SK-N-SH treated with all-trans-retinoic acid at 6 μM for 48 hours (cell line): ENCODE measurements at regions not wholly inside any gene's neighbourhood (a gene's known extent, or its start where the extent isn't known, plus 50 kb on each side); places are given as distances from the start of the nearest gene placed in this dataset.

Source experiments
- ATAC-seq: fragments of 200-7000 bp; cut with Tn5 transposase; 3 replicates; pipeline ENCODE4 v1.9.1; 2020; ENCODE audit warnings: mild to moderate bottlenecking, moderate library complexity
- ARNTL ChIP-seq: fragments of 450-650 bp; formaldehyde crosslinking; IDR thresholded peaks from 2 replicates; pipeline ENCODE4 v1.5.0; 2020; ENCODE audit warnings: low read depth, mild to moderate bottlenecking, moderate library complexity, borderline replicate concordance
- CREB5 ChIP-seq: fragments of 250-450 bp; sonication (Bioruptor Pico); IDR thresholded peaks from 2 replicates; pipeline ENCODE4 v1.5.1; 2020; ENCODE audit warnings: low read depth, mild to moderate bottlenecking, moderate library complexity
- CSRNP3 ChIP-seq: fragments of 250-450 bp; sonication (Bioruptor Pico); IDR thresholded peaks from 2 replicates; pipeline ENCODE4 v1.5.1; 2021; ENCODE audit warnings: mild to moderate bottlenecking, moderate library complexity
- GLIS3 ChIP-seq: fragments of 250-450 bp; sonication (Bioruptor Pico); IDR thresholded peaks from 2 replicates; pipeline ENCODE4 v1.5.0; 2020; ENCODE audit warnings: mild to moderate bottlenecking, moderate library complexity
- ISL1 ChIP-seq: fragments of 250-450 bp; sonication (Bioruptor Pico); IDR thresholded peaks from 2 replicates; pipeline ENCODE4 v2.1.2; 2022; ENCODE audit warnings: mild to moderate bottlenecking, moderate library complexity
- PATZ1 ChIP-seq: fragments of 250-450 bp; sonication (Bioruptor Pico); IDR thresholded peaks from 2 replicates; pipeline ENCODE4 v1.8.0; 2020; ENCODE audit warnings: mild to moderate bottlenecking, moderate library complexity, borderline replicate concordance
- PPARA ChIP-seq: fragments of 250-450 bp; sonication (Bioruptor Pico); IDR thresholded peaks from 2 replicates; pipeline ENCODE4 v1.5.0; 2020; ENCODE audit warnings: mild to moderate bottlenecking, borderline replicate concordance
- SNAI2 ChIP-seq: fragments of 250-450 bp; sonication (Bioruptor Pico); IDR thresholded peaks from 2 replicates; pipeline ENCODE4 v1.5.0; 2020; ENCODE audit warnings: mild to moderate bottlenecking, moderate library complexity
- TCF4 ChIP-seq: fragments of 250-450 bp; sonication (Bioruptor Pico); IDR thresholded peaks from 2 replicates; pipeline ENCODE4 v1.8.0; 2021; ENCODE audit warnings: mild to moderate bottlenecking, moderate library complexity, borderline replicate concordance
- ZC3H10 ChIP-seq: fragments of 250-450 bp; sonication (Bioruptor Pico); IDR thresholded peaks from 2 replicates; pipeline ENCODE4 v1.5.1; 2021; ENCODE audit warnings: mild to moderate bottlenecking, moderate library complexity
- ZFP30 ChIP-seq: fragments of 450-650 bp; formaldehyde crosslinking; IDR thresholded peaks from 2 replicates; pipeline ENCODE4 v1.5.0; 2022; ENCODE audit warnings: mild to moderate bottlenecking, moderate library complexity
- ZNF565 ChIP-seq: fragments of 450-650 bp; formaldehyde crosslinking; conservative IDR thresholded peaks from 2 replicates; pipeline ENCODE4 v1.5.0; 2020; ENCODE audit warnings: low read depth, mild to moderate bottlenecking, moderate library complexity
- ZNF70 ChIP-seq: fragments of 450-650 bp; formaldehyde crosslinking; IDR thresholded peaks from 2 replicates; pipeline ENCODE4 v1.5.0; 2020; ENCODE audit warnings: mild to moderate bottlenecking, moderate library complexity
- ZNF8 ChIP-seq: fragments of 450-650 bp; formaldehyde crosslinking; IDR thresholded peaks from 2 replicates; pipeline ENCODE4 v1.5.0; 2020; ENCODE audit warnings: mild to moderate bottlenecking, moderate library complexity
- TF ChIP-seq, protein P1 (sequence below): fragments of 250-450 bp; sonication (Bioruptor Pico); IDR thresholded peaks from 2 replicates; pipeline ENCODE4 v1.5.0; 2020; ENCODE audit warnings: mild to moderate bottlenecking, moderate library complexity

DNA sequence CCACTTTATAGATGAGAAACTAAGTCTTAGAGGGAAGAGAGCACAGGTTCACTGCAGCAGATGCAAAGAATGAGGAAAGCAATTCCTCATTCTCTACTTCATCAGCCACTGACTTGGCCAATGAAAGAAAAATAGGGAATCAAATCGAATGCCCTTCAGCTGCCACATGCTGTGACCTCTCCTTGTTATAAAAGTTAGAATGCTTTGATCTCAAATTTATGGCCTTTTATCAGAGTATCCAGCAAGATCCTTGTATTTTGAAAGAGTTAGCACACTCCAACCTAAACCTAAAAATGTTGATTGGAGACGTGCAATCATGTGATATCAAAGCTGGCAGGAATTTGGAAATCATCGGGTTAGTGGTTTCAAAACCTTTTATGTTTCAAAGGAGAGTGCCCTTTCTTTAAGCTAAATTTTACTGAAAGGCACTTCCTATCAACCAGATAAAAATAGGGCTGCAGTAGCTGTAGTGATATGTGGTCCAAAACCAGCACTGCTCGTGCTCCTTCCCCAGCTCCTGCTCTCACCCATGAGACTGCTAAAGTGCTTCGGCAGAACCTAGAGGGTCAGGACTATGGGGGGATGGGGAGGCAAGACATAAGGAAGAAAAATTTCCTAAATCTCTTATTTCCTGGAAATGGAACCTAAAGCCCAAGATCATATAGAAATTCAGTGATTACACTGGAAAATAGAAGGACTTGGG, 617.0 kb downstream of the PYDC2 start (continued):
- TF ChIP-seq PATZ1 (no peak), TCF4 (CRISPR knock-in tag) (no peak), ZNF565 (CRISPR knock-in tag) (no peak)

DNA sequence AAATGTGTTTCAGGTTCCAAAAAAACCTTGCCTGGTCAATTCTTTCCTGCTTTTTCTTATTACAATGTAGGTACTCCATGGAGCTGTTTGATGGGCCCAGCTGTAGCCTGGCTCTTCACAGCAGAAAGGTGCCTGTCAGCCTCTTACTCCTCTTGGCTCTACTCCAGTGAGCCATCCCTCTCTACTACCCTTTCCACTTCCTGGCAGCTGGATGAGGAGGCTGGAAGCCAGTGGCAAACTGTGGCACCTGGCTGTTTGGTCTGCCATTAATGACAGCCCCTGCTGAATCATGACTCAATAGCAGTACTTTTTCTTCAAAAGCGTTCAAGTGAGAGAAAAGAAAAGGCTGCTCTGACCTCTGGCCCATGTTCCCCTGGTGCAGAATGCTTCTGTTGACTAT, 618.1 kb downstream of the PYDC2 start:
- no peak for ATAC-seq

GRCh38 chr3:192080336-192080735, 619.4 kb downstream of the PYDC2 start:
- no peak for ATAC-seq
- TF ChIP-seq ISL1 (CRISPR knock-in tag) (no peak), CSRNP3 (CRISPR knock-in tag) (no peak), PPARA (CRISPR knock-in tag) (no peak), ZNF565 (CRISPR knock-in tag) (no peak), TCF4 (CRISPR knock-in tag) (no peak), CREB5 (CRISPR knock-in tag) (no peak), ARNTL (CRISPR knock-in tag) (no peak), ZFP30 (CRISPR knock-in tag) (no peak), ZC3H10 (CRISPR knock-in tag) (no peak), ZNF8 (CRISPR knock-in tag) (no peak)

More for the DNA sequence above, 618.1 kb downstream of the PYDC2 start:
- TF ChIP-seq PATZ1 (no peak), CSRNP3 (CRISPR knock-in tag) (no peak), ZNF70 (CRISPR knock-in tag) (no peak), GLIS3 (CRISPR knock-in tag) (no peak), SNAI2 (CRISPR knock-in tag) (no peak), PPARA (CRISPR knock-in tag) (no peak), CREB5 (CRISPR knock-in tag) (no peak)
- TF ChIP-seq, protein P1, sequence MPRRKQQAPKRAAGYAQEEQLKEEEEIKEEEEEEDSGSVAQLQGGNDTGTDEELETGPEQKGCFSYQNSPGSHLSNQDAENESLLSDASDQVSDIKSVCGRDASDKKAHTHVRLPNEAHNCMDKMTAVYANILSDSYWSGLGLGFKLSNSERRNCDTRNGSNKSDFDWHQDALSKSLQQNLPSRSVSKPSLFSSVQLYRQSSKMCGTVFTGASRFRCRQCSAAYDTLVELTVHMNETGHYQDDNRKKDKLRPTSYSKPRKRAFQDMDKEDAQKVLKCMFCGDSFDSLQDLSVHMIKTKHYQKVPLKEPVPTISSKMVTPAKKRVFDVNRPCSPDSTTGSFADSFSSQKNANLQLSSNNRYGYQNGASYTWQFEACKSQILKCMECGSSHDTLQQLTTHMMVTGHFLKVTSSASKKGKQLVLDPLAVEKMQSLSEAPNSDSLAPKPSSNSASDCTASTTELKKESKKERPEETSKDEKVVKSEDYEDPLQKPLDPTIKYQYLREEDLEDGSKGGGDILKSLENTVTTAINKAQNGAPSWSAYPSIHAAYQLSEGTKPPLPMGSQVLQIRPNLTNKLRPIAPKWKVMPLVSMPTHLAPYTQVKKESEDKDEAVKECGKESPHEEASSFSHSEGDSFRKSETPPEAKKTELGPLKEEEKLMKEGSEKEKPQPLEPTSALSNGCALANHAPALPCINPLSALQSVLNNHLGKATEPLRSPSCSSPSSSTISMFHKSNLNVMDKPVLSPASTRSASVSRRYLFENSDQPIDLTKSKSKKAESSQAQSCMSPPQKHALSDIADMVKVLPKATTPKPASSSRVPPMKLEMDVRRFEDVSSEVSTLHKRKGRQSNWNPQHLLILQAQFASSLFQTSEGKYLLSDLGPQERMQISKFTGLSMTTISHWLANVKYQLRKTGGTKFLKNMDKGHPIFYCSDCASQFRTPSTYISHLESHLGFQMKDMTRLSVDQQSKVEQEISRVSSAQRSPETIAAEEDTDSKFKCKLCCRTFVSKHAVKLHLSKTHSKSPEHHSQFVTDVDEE: no peak
